Central memory CD4-positive, alpha-beta T cell (primary cell): ENCODE measurements at regions not wholly inside any gene's neighbourhood (a gene's known extent, or its start where the extent isn't known, plus 50 kb on each side); places are given as distances from the start of the nearest gene placed in this dataset.
A peak's percentile ranks its signal among the peaks of the same experiment; 100 is the strongest.
"Not testable (repeated sequence)": the region's sequence is repeated elsewhere in the genome, so short reads cannot be mapped to it uniquely, and the experiment has no call there.

Experiments
- DNase-seq: peaks from one replicate; pipeline ENCODE4 v3.0.0; 2022

DNA sequence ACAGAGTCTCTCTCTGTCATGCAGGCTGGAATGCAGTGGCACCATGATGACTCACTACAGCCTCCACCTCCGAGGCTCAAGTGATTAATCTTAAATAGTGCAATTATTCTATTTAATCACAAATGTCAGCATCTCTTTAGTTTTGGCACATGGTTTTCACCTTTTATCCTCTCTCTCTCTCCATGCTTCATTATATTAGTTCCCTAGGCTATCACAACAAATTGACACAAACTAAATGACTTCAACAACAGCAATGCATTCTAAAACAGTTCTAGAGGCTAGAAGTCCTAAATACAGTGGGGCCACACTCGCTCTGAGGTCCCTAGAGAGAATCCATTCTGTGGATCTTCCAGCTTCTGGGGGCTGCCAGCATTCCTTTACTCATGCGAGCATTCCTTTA, 178.2 kb upstream of the ZNG1F start:
- not testable (repeated sequence) for DNase-seq

GRCh38 chr9:41361790-41362189, 172.7 kb upstream of the ZNG1F start:
- not testable (repeated sequence) for DNase-seq

DNA sequence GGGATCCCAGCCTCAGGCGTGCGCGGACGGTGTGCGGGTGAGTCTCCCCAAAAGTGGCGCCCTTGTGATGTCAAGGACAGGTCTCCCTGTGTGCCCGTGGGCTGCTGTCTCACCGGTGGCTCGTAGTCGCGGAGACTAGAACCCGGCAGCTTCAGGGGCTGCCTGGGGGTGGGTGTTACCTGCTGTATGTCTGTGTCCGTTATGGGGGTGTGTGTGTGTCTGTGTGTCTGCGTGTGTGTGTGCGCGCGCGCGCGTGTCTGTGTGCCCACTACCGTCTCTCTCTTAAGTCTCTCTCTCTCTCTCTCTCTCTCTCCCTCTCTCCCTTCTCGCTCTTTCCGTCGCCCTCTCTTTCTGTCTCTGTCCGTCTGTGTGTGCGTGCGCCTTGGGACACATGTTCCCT, 170.0 kb upstream of the ZNG1F start:
- DNase-seq: not testable (repeated sequence)

- peak; percentile 80 for DNase-seq
Observed at GRCh38 chr9:41358682-41359081, 169.6 kb upstream of the ZNG1F start.

- DNase-seq: not testable (repeated sequence)
Observed at GRCh38 chr9:41357918-41358404, 168.8 kb upstream of the ZNG1F start.

DNA sequence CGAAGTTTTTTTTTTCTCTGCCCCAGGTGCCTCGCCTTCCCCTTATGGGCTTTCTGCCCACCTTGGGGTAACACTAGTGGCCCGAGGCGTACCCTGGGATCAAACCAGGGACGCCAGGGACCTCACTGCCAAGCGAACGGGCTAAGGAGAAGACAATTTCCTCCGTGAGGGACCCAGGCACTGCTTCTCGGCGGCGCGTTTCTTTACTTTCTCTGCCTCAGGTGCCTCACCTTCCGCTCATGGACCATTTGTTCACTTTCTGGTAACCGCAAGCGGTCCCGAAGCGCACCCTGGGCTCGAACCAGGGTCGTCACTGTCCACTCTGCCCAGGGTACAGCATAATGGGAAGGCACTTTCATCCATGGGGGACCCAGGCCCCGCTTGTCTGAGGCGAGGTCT, 168.2 kb upstream of the ZNG1F start:
- DNase-seq: not testable (repeated sequence)

DNA sequence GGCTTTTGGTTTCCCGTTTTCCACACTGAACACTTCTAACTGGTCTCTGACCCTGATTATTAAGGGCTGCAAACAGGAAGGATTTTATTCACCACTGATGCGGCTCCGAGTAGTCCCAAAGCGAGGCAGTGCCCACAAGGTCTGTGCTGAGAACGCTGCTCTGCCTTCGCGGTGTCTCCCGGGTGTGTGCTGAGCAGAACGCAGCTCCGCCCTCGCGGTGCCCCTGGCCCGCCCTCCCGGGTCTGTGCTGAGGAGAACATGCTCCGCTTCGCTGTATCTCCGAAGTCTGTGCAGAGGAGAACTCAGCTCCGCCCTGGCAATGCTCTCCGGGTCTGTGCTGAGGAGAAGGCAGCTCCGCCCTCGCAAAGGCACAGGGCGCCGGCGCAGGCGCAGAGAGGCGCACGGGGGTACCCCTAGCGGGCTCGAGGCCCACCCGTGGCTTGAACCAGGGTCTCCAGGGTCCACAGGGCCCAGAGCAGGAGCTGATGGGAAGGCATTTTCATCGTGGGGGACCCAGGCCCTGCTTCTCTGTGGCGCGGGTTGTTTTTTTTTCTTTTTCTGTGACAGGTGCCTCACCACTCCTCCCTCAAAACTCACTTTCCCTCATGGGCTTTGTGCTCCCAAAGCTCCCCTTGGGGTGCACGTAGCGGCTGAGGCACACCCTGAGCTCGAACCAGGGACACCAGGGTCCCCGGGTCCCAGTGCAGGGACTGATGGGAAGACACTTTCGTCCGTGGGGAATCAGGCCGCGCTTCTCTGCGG, 167.7 kb upstream of the ZNG1F start:
- peak; percentile 86 for DNase-seq

- not testable (repeated sequence) for DNase-seq
Observed at GRCh38 chr9:41355712-41356450, 166.8 kb upstream of the ZNG1F start.

- peak; percentile 35 for DNase-seq
Observed at GRCh38 chr9:41354978-41355377, 165.9 kb upstream of the ZNG1F start.

GRCh38 chr9:41354060-41354934, 165.2 kb upstream of the ZNG1F start:
- DNase-seq: peak; percentile 19

DNA sequence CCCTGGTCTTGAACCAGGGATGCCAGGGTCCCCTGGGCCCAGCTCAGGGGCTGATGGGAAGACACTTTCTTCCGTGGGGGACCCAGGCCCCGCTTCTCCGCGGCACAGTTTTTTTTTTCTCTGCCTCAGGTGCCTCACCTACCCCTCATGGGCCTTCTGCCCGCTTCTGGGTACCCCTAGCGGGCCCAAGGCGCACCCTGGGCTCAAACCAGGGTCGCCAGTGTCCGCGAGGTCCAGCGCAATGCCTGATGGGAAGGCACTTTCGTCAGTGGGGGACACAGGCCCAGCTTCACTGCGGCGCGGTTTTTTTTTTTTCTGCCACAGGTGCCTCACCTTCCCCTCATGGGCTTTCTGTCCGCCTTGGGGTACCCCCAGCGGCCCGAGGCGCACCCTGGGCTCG, 163.9 kb upstream of the ZNG1F start:
- DNase-seq: not testable (repeated sequence)

DNA sequence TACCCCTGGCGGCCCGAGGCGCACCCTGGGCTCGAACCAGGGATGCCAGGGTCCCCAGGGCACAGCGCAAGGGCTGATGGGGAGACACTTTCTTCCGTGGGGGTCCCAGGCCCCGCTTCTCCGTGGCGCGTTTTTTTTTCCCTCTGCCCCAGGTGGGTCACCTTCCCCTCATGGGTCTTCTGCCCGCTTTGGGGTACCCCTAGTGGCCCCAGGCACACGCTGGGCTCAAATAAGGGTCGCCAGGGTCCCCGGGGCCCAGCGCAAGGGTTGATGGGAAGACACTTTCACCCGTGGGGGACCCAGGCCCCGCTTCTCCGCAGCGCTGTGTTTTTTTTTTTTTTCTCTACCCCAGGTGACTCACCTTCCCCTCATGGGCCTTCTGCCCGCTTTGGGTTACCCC, 163.3 kb upstream of the ZNG1F start:
- not testable (repeated sequence) for DNase-seq

- DNase-seq: not testable (repeated sequence)
Observed at GRCh38 chr9:41347893-41348292, 158.8 kb upstream of the ZNG1F start.

DNA sequence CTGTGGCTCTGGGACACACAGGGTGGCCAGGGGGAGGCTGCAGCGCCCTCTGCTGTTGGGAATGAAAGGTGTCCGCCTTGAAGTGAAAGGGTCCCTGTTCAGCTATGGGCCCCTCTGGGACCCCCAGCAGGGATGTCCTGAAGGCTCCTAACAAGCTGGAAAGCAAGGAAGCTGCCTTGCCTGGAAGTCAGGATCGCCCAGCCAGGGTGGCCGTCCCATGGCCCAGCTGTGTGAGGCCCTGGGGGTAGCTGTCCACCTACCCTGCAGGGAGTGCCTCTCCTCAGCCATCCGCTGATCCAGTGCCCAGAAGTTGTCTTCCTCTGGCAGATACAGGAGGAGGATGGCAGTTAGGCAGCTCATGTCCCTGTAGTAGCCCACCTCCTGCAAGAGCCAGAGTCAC, 143.4 kb upstream of the ZNG1F start:
- not testable (repeated sequence) for DNase-seq

DNA sequence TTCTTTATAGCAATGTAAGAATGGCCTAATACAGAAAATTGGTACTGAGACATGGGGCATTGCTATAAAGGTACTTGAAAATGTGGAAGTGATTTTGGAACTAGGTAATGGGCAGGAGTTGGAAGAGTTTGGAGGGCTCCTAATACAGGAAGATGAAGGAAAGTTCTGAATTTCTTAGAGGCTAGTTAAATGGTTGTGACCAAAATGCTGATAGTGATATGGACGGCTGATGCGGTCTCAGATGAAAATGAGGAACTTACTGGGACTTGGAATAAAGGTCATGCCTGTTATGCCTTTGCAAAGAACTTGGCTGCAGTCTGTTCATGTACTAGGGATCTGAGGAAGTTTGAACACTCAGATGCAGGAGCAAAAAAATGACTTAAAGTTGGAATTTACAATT, 132.2 kb upstream of the ZNG1F start:
- DNase-seq: not testable (repeated sequence)

- DNase-seq: not testable (repeated sequence)
Observed at GRCh38 chr9:41308953-41309352, 119.8 kb upstream of the ZNG1F start.

- not testable (repeated sequence) for DNase-seq
Observed at GRCh38 chr9:41285744-41286143, 96.6 kb upstream of the ZNG1F start.

GRCh38 chr9:41280299-41281238, 91.5 kb upstream of the ZNG1F start:
- not testable (repeated sequence) for DNase-seq

- not testable (repeated sequence) for DNase-seq
Observed at GRCh38 chr9:41279437-41279836, 90.3 kb upstream of the ZNG1F start.

DNA sequence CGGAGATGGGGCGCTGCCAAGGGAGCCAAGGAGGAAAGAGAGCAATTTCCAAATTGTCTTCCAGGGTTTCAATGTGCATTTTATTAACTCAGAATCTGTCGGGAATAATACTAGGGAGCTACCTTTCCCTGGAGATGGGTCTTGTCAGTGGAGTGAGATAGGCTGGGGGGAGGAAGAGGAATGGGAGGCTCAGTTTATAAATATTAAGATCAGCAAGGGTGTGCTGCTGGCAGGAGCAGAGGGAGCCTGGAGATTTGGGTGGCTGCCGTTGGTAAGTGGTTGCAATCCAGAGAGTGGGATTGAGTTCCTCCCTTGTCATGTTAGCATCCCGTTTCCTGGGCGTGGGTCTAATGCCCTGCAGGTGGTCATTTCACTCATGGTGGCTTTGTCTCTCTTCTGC, 89.9 kb upstream of the ZNG1F start:
- not testable (repeated sequence) for DNase-seq

DNA sequence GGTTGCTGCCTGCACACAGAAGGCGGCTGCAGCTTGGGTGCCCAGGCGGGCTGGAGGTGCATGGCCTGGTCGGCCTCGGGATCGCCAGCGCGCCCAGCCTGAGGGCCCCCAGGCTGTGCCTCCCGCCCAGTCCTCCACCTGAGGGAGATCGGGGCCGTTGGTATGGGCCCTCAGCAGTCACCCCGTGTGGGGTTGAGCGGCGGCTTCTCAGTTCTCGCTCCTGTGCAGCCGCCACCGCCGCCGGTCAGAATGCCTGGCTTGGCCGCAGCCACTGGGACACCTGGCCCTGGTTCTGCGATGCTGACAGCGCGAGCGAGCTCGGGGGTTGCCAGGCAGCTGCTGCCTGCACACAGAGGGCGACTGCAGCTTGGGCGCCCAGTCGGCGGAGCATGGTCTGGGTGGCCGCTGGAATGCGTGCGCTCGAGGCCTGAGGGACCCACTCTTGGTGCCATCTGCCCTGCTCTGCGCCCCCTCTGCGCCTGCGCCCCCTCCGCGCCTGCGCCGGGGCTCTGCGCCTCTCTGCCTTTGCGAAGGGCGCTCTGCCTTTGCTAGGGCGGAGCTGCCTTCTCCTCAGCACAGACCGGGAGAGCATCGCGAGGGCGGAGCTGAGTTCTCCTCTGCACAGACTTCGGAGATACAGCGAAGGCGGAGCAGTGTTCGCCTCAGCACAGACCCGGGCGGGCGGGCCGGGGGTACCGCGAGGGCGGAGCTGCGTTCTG, 84.6 kb upstream of the ZNG1F start:
- DNase-seq: peak; percentile 67
